ENCODE measurements at regions not wholly inside any gene's neighbourhood (a gene's known extent, or its start where the extent isn't known, plus 50 kb on each side); places are given as distances from the start of the nearest gene placed in this dataset.

DNA sequence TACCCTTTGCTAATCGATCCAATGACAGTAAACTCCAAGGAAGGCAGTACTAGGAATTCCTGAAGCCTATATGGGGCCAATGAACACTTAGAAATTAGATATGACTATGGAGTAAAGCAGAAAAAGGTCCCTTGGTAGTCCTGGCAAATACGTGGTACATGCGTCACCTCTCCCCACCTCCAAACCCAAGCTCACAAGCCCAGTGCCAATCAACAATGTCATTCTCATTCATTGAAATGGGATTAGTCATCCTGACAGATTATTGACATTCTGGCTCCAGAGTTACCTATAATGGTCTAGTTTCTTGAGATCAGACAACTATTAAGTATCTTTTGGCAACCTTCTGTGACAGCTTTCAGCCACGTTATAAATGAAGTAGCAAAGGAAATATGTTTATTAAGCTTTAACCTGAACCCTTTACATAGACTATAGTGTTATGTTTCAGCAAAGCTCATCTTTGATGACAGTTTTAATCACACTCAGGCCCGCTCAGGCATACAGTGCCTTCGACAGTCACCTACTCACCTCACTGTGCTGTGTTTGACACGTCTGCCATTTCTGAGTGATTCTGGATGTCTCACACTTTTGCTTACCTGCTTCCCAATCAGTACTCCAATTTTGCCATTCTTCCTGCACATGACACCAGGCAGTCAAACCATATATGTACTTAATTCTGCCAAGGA is 69.6 kb upstream of the ADO start:
- TF ChIP-seq, protein P1, sequence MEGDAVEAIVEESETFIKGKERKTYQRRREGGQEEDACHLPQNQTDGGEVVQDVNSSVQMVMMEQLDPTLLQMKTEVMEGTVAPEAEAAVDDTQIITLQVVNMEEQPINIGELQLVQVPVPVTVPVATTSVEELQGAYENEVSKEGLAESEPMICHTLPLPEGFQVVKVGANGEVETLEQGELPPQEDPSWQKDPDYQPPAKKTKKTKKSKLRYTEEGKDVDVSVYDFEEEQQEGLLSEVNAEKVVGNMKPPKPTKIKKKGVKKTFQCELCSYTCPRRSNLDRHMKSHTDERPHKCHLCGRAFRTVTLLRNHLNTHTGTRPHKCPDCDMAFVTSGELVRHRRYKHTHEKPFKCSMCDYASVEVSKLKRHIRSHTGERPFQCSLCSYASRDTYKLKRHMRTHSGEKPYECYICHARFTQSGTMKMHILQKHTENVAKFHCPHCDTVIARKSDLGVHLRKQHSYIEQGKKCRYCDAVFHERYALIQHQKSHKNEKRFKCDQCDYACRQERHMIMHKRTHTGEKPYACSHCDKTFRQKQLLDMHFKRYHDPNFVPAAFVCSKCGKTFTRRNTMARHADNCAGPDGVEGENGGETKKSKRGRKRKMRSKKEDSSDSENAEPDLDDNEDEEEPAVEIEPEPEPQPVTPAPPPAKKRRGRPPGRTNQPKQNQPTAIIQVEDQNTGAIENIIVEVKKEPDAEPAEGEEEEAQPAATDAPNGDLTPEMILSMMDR (IDR thresholded peaks at IDR 0.05), result no peak
- TF ChIP-seq POLR2A (IDR thresholded peaks at IDR 0.05), result no peak

All from heart left ventricle (tissue), 13 donors.